Cardiac muscle cell (in vitro differentiated cells and primary cell): ENCODE measurements at regions not wholly inside any gene's neighbourhood (a gene's known extent, or its start where the extent isn't known, plus 50 kb on each side); places are given as distances from the start of the nearest gene placed in this dataset.

Source experiments
- DNase-seq, 2 donors: peaks; one replicate each; pipeline versions ENCODE4 v3.0.0 to v3.0.0-alpha.2; 2010 to 2017; ENCODE audit warnings: low read depth in 1 of 2, low spot score in 1 of 2
- H3K27ac ChIP-seq: fragments of 200-600 bp; sonication (generic); 2 replicates; pipeline ENCODE4 v1.5.1; 2016
- H3K27me3 ChIP-seq: fragments of 200-600 bp; sonication (generic); 2 replicates; pipeline ENCODE4 v1.6.0; 2016; ENCODE audit warnings: control low read depth
- H3K36me3 ChIP-seq: fragments of 200-600 bp; sonication (generic); 2 replicates; pipeline ENCODE4 v1.5.1; 2016; ENCODE audit warnings: control low read depth
- H3K4me1 ChIP-seq: fragments of 200-600 bp; sonication (generic); 2 replicates; pipeline ENCODE4 v1.8.1; 2017; ENCODE audit warnings: low read depth, mild to moderate bottlenecking, mixed run types
- H3K4me3 ChIP-seq: fragments of 200-600 bp; sonication (generic); 2 replicates; pipeline ENCODE4 v1.5.1; 2016; ENCODE audit warnings: mild to moderate bottlenecking
- H3K9me3 ChIP-seq: fragments of 200-600 bp; sonication (generic); 2 replicates; pipeline ENCODE4 v1.5.1; 2017; ENCODE audit warnings: low read depth, mild to moderate bottlenecking, control low read depth
- CTCF ChIP-seq: IDR thresholded peaks from 2 replicates; pipeline ENCODE4 v1.5.1; 2012; ENCODE audit warnings: low read depth, mild to moderate bottlenecking, low read length

- no peak for DNase-seq
- no peak overlapping the region for H3K4me3 ChIP-seq
- no peaks in the 10 kb centered on the region for H3K27me3 ChIP-seq
- TF ChIP-seq CTCF, result no peak
- H3K9me3 ChIP-seq, result no peaks in the 10 kb centered on the region
- H3K36me3 ChIP-seq, result no peaks in the 10 kb centered on the region
- no peak overlapping the region for H3K27ac ChIP-seq
- H3K4me1 ChIP-seq, result no peaks in the 10 kb centered on the region
Measured at GRCh38 chr2:240234503-240234951, 94.1 kb upstream of the OTOS start.

GRCh38 chr2:240235149-240235803, 94.8 kb upstream of the OTOS start:
- H3K27me3 ChIP-seq, result no peaks in the 10 kb centered on the region
- H3K9me3 ChIP-seq, result no peaks in the 10 kb centered on the region
- TF ChIP-seq CTCF, result no peak
- no peak for DNase-seq
- H3K36me3 ChIP-seq, result no peaks in the 10 kb centered on the region
- H3K27ac ChIP-seq, result no peak overlapping the region
- H3K4me1 ChIP-seq, result no peaks in the 10 kb centered on the region
- H3K4me3 ChIP-seq, result no peak overlapping the region

GRCh38 chr2:240235811-240236210, 95.4 kb upstream of the OTOS start:
- DNase-seq, result no peak
- H3K27ac ChIP-seq, result no peak overlapping the region
- H3K4me3 ChIP-seq, result no peak overlapping the region
- H3K36me3 ChIP-seq, result no peaks in the 10 kb centered on the region
- TF ChIP-seq CTCF, result no peak
- H3K4me1 ChIP-seq, result no peaks in the 10 kb centered on the region
- no peaks in the 10 kb centered on the region for H3K9me3 ChIP-seq
- H3K27me3 ChIP-seq, result no peaks in the 10 kb centered on the region

- peak in 1 of 2 donors; percentile 62 for DNase-seq
- no peaks in the 10 kb centered on the region for H3K27me3 ChIP-seq
Measured at GRCh38 chr2:240236217-240237111, 96.0 kb upstream of the OTOS start.

More at GRCh38 chr2:240236217-240237111, 96.0 kb upstream of the OTOS start:
- Histone ChIP-seq H3K4me1 (no peaks in the 10 kb centered on the region), H3K27ac (no peak overlapping the region), H3K36me3 (no peaks in the 10 kb centered on the region), H3K9me3 (no peaks in the 10 kb centered on the region), H3K4me3 (no peak overlapping the region)
- no peak for TF ChIP-seq CTCF
